ENCODE measurements at regions not wholly inside any gene's neighbourhood (a gene's known extent, or its start where the extent isn't known, plus 50 kb on each side); places are given as distances from the start of the nearest gene placed in this dataset.

DNA sequence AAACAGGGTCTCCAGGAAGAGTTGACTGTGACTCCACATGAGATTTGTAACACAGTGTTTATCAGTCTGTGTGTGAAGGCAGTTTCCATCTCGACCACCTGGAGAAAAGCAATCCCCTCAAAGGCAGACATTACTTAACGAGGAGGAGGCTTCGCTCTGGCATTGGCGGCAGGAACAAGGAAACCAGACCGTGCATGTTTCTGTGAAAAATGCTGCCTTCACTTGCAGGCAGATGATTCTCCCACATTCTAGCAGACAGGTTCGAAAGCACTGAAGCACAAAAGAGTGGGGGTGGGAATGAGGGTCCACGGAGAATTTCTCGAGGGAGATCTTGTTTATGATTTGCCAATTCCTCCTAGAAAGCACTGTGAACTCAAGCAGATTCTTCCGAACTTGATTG lies 414.0 kb downstream of the SLC4A3 start:
- Histone ChIP-seq H3K36me3 (no peaks in the 10 kb centered on the region), H3K27me3 (no peaks in the 10 kb centered on the region), H3K4me1 (ENCODE audit: insufficient read depth) (peaks cover 9% of the 10 kb centered on the region), H3K9me3 (no peaks in the 10 kb centered on the region), H3K4me3 (no peak overlapping the region), H3K27ac (no peak overlapping the region)
- TF ChIP-seq POLR2A (IDR thresholded peaks at IDR 0.05) (no peak), EP300 (IDR thresholded peaks at IDR 0.05) (no peak)
- TF ChIP-seq, protein P1, sequence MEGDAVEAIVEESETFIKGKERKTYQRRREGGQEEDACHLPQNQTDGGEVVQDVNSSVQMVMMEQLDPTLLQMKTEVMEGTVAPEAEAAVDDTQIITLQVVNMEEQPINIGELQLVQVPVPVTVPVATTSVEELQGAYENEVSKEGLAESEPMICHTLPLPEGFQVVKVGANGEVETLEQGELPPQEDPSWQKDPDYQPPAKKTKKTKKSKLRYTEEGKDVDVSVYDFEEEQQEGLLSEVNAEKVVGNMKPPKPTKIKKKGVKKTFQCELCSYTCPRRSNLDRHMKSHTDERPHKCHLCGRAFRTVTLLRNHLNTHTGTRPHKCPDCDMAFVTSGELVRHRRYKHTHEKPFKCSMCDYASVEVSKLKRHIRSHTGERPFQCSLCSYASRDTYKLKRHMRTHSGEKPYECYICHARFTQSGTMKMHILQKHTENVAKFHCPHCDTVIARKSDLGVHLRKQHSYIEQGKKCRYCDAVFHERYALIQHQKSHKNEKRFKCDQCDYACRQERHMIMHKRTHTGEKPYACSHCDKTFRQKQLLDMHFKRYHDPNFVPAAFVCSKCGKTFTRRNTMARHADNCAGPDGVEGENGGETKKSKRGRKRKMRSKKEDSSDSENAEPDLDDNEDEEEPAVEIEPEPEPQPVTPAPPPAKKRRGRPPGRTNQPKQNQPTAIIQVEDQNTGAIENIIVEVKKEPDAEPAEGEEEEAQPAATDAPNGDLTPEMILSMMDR (IDR thresholded peaks at IDR 0.05) = no peak
- intact Hi-C loops (cut with DNase I) = no loop called here
- WGBS, 3 donors = 75 to 81% (median 79%) methylated on average over 9 of the region's 9 CpGs
- no peak for DNase-seq

DNA sequence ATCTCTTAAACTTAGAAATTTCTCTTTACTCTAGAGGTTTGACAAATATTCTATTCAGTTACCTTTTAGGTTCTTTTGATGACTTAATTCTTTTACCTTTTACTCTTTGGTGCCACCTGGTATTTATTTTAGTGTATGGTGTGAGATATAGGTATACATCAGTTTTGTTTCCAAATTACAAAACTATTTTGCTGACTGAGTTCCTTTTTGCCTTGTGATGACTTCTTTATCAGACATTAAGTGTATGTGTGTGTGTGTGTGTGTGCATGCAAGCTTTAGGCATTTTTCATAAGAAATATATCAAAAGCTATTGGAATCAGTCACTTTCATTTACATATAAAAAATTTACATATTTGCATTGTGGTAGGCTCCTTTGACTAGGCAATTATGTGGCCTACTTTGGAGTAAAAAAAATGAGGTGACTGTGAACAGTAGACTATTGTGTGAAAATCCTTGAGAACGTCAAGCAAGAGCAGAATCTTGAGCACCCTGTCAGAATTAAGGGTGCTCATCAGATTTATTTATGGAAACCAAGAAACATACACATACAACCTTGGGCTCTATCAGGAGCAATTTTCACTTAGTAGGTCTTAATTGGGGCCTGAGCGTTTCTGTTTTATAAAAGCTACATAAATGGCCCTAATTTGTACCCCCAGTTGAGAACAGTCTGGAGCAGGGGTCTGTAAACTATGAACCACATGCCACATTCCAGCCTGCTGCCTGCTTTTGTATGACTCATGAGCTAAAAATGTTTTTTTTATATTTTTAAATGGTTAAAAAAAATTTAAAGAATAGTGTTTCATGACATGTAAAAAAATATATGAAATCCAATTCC lies 415.9 kb downstream of the SLC4A3 start:
- no peak overlapping the region for H3K4me3 ChIP-seq
- H3K36me3 ChIP-seq = no peaks in the 10 kb centered on the region
- H3K27me3 ChIP-seq = no peaks in the 10 kb centered on the region
- no peak overlapping the region for H3K27ac ChIP-seq
- 39 to 73% (median 54%) methylated on average over 2 of the region's 2 CpGs for WGBS, 3 donors
- H3K4me1 ChIP-seq (ENCODE audit: insufficient read depth) = peaks cover 5% of the 10 kb centered on the region
- intact Hi-C loops (cut with DNase I) = no loop called here
- DNase-seq = no peak
- no peaks in the 10 kb centered on the region for H3K9me3 ChIP-seq
- TF ChIP-seq, protein P1 (IDR thresholded peaks at IDR 0.05) = no peak
- TF ChIP-seq EP300 (IDR thresholded peaks at IDR 0.05) (no peak), POLR2A (IDR thresholded peaks at IDR 0.05) (no peak)

DNA sequence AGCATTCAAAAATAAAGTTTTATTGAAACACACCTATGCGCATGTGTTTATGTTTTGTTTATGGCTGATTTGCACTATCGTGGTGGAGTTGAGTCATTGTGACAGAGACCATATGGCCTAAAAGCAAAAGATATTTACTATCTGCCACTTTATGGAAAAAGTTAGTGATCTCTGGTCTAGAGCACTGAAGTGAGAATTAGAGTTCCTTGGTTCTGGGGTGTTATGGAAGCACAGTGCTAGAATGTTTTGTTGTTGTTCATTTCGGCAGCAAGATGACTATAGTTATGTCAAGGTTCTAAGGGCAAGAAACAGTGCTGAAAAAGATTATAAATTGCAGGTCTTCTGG lies 416.5 kb downstream of the SLC4A3 start:
- intact Hi-C loops (cut with DNase I) = no loop called here
- WGBS, 3 donors = 44 to 55% (median 46%) methylated on average over 3 of the region's 3 CpGs

DNA sequence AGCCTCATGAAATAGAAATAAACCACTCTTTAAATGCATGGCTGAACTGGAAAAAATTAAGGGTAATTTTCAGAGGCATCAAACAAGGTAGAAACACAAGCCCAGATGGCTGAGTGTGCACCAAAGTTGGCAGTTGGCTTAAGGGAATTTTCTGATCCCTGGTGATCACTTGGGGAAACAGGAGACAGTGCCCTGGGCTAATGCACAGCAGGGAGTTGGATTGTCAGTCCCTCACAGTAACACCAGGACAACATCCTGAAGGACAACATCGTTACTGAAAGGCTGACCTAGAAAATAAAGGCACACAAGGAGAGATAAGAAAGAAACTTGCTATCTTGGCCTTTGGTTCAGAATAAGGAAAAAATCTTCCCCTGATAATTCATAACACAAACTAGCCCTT lies 417.0 kb downstream of the SLC4A3 start:
- 11 to 20% (median 15%) methylated on average over 1 of the region's 1 CpG for WGBS, 3 donors

More for the DNA sequence above, 416.5 kb downstream of the SLC4A3 start:
- Histone ChIP-seq H3K27ac (no peak overlapping the region), H3K4me1 (ENCODE audit: insufficient read depth) (peaks cover 5% of the 10 kb centered on the region), H3K36me3 (no peaks in the 10 kb centered on the region), H3K27me3 (no peaks in the 10 kb centered on the region), H3K4me3 (no peak overlapping the region), H3K9me3 (no peaks in the 10 kb centered on the region)
- TF ChIP-seq EP300 (IDR thresholded peaks at IDR 0.05) = no peak
- no peak for TF ChIP-seq POLR2A (IDR thresholded peaks at IDR 0.05)
- TF ChIP-seq, protein P1 (IDR thresholded peaks at IDR 0.05) = no peak
- DNase-seq = no peak

DNA sequence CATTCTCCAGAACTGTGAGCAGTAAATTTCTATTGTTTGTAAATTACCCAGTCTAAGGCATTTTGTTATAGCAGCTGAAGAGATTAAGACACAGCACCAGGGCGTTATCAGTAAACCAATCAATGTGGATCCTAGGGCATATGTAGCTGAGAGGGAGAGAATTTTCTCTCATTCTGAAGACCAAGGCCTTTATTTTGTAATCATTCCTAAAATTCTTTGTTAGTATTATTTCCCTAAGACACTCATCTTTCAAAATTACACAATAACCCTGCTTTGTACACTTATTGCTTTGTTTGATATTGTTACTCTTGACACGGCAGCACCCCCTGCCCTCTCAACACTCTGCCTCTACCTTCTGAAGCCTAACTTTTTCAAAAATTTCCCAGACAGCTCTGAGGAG lies 419.1 kb downstream of the SLC4A3 start:
- Histone ChIP-seq H3K4me1 (ENCODE audit: insufficient read depth) (peaks cover 2% of the 10 kb centered on the region), H3K27ac (no peak overlapping the region), H3K4me3 (no peak overlapping the region), H3K9me3 (no peaks in the 10 kb centered on the region), H3K27me3 (no peaks in the 10 kb centered on the region), H3K36me3 (no peaks in the 10 kb centered on the region)
- no peak for DNase-seq
- TF ChIP-seq POLR2A (IDR thresholded peaks at IDR 0.05) = no peak
- TF ChIP-seq EP300 (IDR thresholded peaks at IDR 0.05) = no peak
- TF ChIP-seq, protein P1 (IDR thresholded peaks at IDR 0.05) = no peak
- WGBS, 3 donors = 34 to 43% (median 43%) methylated on average over 2 of the region's 2 CpGs
- intact Hi-C loops (cut with DNase I) = no loop called here

More for the DNA sequence above, 417.0 kb downstream of the SLC4A3 start:
- no peak for DNase-seq
- Histone ChIP-seq H3K27ac (no peak overlapping the region), H3K9me3 (no peaks in the 10 kb centered on the region), H3K36me3 (no peaks in the 10 kb centered on the region), H3K27me3 (no peaks in the 10 kb centered on the region), H3K4me3 (no peak overlapping the region), H3K4me1 (ENCODE audit: insufficient read depth) (peaks cover 5% of the 10 kb centered on the region)
- no peak for TF ChIP-seq EP300 (IDR thresholded peaks at IDR 0.05)
- intact Hi-C loops (cut with DNase I) = no loop called here
